Bronchial epithelial cell (primary cell): ENCODE measurements at regions not wholly inside any gene's neighbourhood (a gene's known extent, or its start where the extent isn't known, plus 50 kb on each side); places are given as distances from the start of the nearest gene placed in this dataset.
A peak's percentile ranks its signal among the peaks of the same experiment; 100 is the strongest.
"Not testable (repeated sequence)": the region's sequence is repeated elsewhere in the genome, so short reads cannot be mapped to it uniquely, and the experiment has no call there.

ENCODE experiments used
- DNase-seq: peaks from one replicate; pipeline ENCODE4 v3.0.0-alpha.2; 2010; ENCODE audit warnings: low read depth
- FAIRE-seq: peaks from 2 replicates; lab custom pipeline; 2011; peaks lifted over from hg19 to GRCh38; lab: Jason Lieb, UNC
- H3K27me3 ChIP-seq: 2 replicates; pipeline ENCODE4 v1.5.1; 2011; ENCODE audit warnings: low read length; ENCODE audit not compliant: control insufficient read depth, insufficient read depth
- H3K36me3 ChIP-seq: 2 replicates; pipeline ENCODE4 v1.5.1; 2011; ENCODE audit warnings: low read length; ENCODE audit not compliant: control insufficient read depth, insufficient read depth
- H3K4me3 ChIP-seq: 2 replicates; pipeline ENCODE4 v1.5.1; 2011; ENCODE audit warnings: mild to moderate bottlenecking, low read depth, low read length, control low read depth
- TF ChIP-seq, protein P1 (sequence below): IDR thresholded peaks from 2 replicates; pipeline ENCODE4 v1.5.1; 2011; ENCODE audit warnings: mild to moderate bottlenecking, moderate library complexity, low read length, control low read depth, inconsistent platforms; ENCODE audit not compliant: insufficient read depth, severe bottlenecking

GRCh38 chr9:90147426-90147825 lies 495.2 kb downstream of the DIRAS2 start:
- FAIRE-seq (no peak), DNase-seq (no peak)
- TF ChIP-seq, protein P1, sequence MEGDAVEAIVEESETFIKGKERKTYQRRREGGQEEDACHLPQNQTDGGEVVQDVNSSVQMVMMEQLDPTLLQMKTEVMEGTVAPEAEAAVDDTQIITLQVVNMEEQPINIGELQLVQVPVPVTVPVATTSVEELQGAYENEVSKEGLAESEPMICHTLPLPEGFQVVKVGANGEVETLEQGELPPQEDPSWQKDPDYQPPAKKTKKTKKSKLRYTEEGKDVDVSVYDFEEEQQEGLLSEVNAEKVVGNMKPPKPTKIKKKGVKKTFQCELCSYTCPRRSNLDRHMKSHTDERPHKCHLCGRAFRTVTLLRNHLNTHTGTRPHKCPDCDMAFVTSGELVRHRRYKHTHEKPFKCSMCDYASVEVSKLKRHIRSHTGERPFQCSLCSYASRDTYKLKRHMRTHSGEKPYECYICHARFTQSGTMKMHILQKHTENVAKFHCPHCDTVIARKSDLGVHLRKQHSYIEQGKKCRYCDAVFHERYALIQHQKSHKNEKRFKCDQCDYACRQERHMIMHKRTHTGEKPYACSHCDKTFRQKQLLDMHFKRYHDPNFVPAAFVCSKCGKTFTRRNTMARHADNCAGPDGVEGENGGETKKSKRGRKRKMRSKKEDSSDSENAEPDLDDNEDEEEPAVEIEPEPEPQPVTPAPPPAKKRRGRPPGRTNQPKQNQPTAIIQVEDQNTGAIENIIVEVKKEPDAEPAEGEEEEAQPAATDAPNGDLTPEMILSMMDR: no peak
- Histone ChIP-seq H3K27me3 (no peaks in the 10 kb centered on the region), H3K36me3 (no peaks in the 10 kb centered on the region), H3K4me3 (no peak overlapping the region)

DNA sequence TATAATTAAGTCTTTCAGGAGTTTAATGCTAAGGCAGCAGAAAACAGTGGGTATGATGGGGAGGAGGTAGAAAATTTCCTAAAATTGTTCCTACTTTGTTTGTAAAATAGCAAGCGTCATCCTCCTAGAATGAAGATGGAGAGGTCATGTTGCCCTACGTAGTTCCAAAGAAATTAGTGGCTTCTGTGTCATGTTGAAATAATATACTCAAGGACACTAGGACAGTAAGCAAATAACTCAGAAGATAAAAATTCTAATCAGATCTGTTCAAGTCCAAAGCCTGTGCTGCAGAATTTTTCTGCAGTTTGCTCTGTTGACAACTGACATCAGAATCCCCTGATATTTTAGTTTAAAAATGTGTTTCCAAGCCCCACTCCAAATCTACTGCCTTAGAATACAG lies 486.3 kb downstream of the DIRAS2 start:
- TF ChIP-seq, protein P1: no peak
- FAIRE-seq: no peak
- Histone ChIP-seq H3K4me3 (no peak overlapping the region), H3K27me3 (no peaks in the 10 kb centered on the region), H3K36me3 (no peaks in the 10 kb centered on the region)
- DNase-seq: no peak

DNA sequence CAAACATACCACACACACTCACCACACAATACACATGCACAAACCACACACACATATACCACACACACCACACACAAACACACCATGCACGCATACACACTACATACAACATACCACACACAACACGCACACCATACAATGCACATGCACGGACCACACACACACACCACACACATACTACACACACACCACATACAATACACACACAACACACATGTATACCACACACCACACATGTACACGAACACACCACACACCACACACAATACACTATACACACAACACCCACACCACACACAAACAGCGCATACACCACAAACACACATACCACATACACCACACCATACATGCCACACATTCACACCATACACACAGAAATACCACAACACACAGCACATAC lies 480.3 kb downstream of the DIRAS2 start:
- Histone ChIP-seq H3K27me3 (no peaks in the 10 kb centered on the region), H3K4me3 (no peak overlapping the region), H3K36me3 (no peaks in the 10 kb centered on the region)
- peak; percentile 97 for FAIRE-seq
- TF ChIP-seq, protein P1: no peak
- DNase-seq: no peak

- no peak for DNase-seq
- Histone ChIP-seq H3K36me3 (no peaks in the 10 kb centered on the region), H3K4me3 (no peak overlapping the region), H3K27me3 (no peaks in the 10 kb centered on the region)
- FAIRE-seq: no peak
- TF ChIP-seq, protein P1: no peak
Observed at GRCh38 chr9:90162819-90163218, 479.8 kb downstream of the DIRAS2 start.

GRCh38 chr9:90165281-90165680 lies 477.3 kb downstream of the DIRAS2 start:
- Histone ChIP-seq H3K27me3 (no peaks in the 10 kb centered on the region), H3K36me3 (no peaks in the 10 kb centered on the region), H3K4me3 (no peak overlapping the region)
- DNase-seq (no peak), FAIRE-seq (no peak)
- TF ChIP-seq, protein P1: no peak

- not testable (repeated sequence) for FAIRE-seq, H3K27me3 ChIP-seq, H3K4me3 ChIP-seq
Observed at GRCh38 chr9:90166374-90166773, 476.2 kb downstream of the DIRAS2 start.

More at GRCh38 chr9:90166374-90166773, 476.2 kb downstream of the DIRAS2 start:
- not testable (repeated sequence) for H3K36me3 ChIP-seq, DNase-seq
